H1 (cell line): ENCODE measurements at regions not wholly inside any gene's neighbourhood (a gene's known extent, or its start where the extent isn't known, plus 50 kb on each side); places are given as distances from the start of the nearest gene placed in this dataset.

Experiments used
- ATF2 ChIP-seq: IDR thresholded peaks from 2 replicates; pipeline ENCODE4 v1.6.1; 2012; ENCODE audit warnings: low read length, inconsistent platforms
- BCL11A ChIP-seq, 2 experiments: IDR thresholded peaks; one replicate each; pipeline ENCODE4 v1.6.1; 2011; ENCODE audit warnings: low read depth in 2 of 2, low read length in 2 of 2, mild to moderate bottlenecking in 2 of 2
- CHD7 ChIP-seq: fragments of 300-600 bp; sonication (generic); IDR thresholded peaks from 2 replicates; pipeline ENCODE4 v1.7.1; 2012; ENCODE audit warnings: low read length, moderate library complexity, mild to moderate bottlenecking, inconsistent platforms; ENCODE audit not compliant: insufficient replicate concordance
- FOSL1 ChIP-seq: IDR thresholded peaks from 2 replicates; pipeline ENCODE4 v1.6.1; 2011; ENCODE audit warnings: mild to moderate bottlenecking, low read depth, low read length, moderate library complexity; ENCODE audit not compliant: insufficient read depth
- PHF8 ChIP-seq: fragments of 200-600 bp; sonication (generic); conservative IDR thresholded peaks from 2 replicates; pipeline ENCODE4 v1.7.1; 2012; ENCODE audit warnings: low read depth, mild to moderate bottlenecking, inconsistent platforms, low read length, moderate library complexity
- TEAD4 ChIP-seq: IDR thresholded peaks from 2 replicates; pipeline ENCODE4 v1.6.1; 2012; ENCODE audit warnings: low read depth, low read length, inconsistent platforms, mixed read lengths

DNA sequence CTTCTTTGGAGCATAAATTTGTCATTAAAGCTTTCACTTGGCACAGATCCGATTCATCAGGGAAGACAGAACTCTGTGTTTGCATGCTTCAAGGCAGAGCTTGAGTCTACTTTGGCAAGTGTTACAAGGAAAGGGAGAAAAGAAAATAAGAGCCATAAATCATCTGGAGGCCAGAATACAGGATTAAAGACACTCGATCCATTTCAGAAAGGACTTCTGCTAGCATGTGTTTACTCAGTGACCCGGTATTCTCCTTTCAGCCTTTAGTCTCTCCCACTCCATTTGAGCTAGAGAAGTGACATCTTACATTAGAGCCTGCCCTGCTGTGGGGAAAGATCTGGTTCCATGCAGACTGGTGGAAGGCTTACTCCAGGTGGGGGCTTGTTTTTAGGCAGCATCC is 306.4 kb downstream of the KLF5 start (continued):
- TF ChIP-seq CHD7 (no peak), TEAD4 (no peak), PHF8 (no peak), FOSL1 (no peak), BCL11A (IDR thresholded peaks at IDR 0.05; ENCODE audit: low read depth in 2 of 2, low read length in 2 of 2) (no peak), ATF2 (no peak)
